ENCODE measurements at regions not wholly inside any gene's neighbourhood (a gene's known extent, or its start where the extent isn't known, plus 50 kb on each side); places are given as distances from the start of the nearest gene placed in this dataset.
A peak's percentile ranks its signal among the peaks of the same experiment; 100 is the strongest.

DNA sequence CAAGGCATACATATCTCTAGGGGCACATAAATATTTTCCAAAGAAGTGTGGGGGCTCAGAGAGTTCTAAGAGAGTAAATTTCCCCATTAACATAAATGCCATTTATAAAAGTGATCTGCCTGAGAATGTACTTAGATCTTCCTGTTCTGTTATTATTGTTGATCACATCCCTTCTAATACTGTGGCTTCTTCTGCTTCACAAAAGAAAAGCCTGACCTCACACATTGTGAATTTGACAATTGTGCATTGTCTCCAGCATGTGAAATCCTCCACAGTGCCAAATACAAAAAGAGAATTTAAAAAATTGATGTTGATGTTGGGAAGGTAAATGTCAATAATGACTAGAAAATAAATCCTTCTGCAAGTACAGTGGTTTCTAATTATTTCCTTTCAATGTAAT, 330.5 kb upstream of the LRIG3 start:
- Histone ChIP-seq H2AFZ (ENCODE audit: low read length) (no peak overlapping the region), H3K4me1 (ENCODE audit: low read length) (no peaks in the 10 kb centered on the region), H3K9me2 (replicated peaks; ENCODE audit: insufficient read depth, low read length) (no peaks in the 10 kb centered on the region; the same call in 1 of the 2 replicates), H3K4me2 (ENCODE audit: low read depth, low read length, poor library complexity, severe bottlenecking) (no peak overlapping the region), H3K79me2 (ENCODE audit: low read length) (no peaks in the 10 kb centered on the region), H3K27me3 (ENCODE audit: low read length) (no peaks in the 10 kb centered on the region), H3K4me3 (ENCODE audit: low read length) (no peak overlapping the region), H3K9ac (ENCODE audit: low read length) (no peak overlapping the region), H3K36me3 (ENCODE audit: insufficient read depth, low read length) (no peaks in the 10 kb centered on the region), H3K9me3 (ENCODE audit: low read length) (peaks cover 2% of the 10 kb centered on the region; the same call in 1 of the 2 replicates), H3K27ac (ENCODE audit: low read length) (no peak overlapping the region), H4K20me1 (ENCODE audit: insufficient read depth, low read depth, low read length) (no peaks in the 10 kb centered on the region)
- no peak for DNase-seq

DNA sequence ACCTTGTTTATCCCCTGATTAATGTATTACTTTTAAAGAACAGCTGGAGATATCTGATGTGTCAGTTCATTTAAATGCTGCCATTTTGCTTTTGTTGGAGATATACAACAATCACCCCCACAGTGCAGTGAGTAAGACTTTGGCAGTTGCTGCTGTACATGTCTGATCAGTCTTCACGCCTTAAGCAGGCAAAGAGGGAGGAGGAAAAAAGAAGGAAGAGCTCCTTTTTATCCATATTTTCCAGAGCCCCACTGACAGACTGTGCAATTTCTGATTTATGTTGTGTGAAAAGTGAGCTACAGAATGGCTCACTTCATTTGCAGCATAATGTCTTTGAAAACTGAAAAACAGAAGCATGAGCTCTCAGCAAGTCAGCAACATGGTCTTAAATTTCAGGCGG, 319.7 kb upstream of the LRIG3 start:
- no peaks in the 10 kb centered on the region for H3K9me3 ChIP-seq (ENCODE audit: low read length)
- no peak overlapping the region for H3K4me3 ChIP-seq (ENCODE audit: low read length)
- DNase-seq: no peak
- H3K9me2 ChIP-seq (replicated peaks; ENCODE audit: insufficient read depth, low read length): no peaks in the 10 kb centered on the region
- no peaks in the 10 kb centered on the region for H4K20me1 ChIP-seq (ENCODE audit: insufficient read depth, low read depth, low read length)
- H3K4me2 ChIP-seq (ENCODE audit: low read depth, low read length, poor library complexity, severe bottlenecking): no peak overlapping the region
- H3K79me2 ChIP-seq (ENCODE audit: low read length): no peaks in the 10 kb centered on the region
- no peaks in the 10 kb centered on the region for H3K4me1 ChIP-seq (ENCODE audit: low read length)
- no peak overlapping the region for H2AFZ ChIP-seq (ENCODE audit: low read length)
- H3K27ac ChIP-seq (ENCODE audit: low read length): no peak overlapping the region
- no peaks in the 10 kb centered on the region for H3K27me3 ChIP-seq (ENCODE audit: low read length)
- no peak overlapping the region for H3K9ac ChIP-seq (ENCODE audit: low read length)
- H3K36me3 ChIP-seq (ENCODE audit: insufficient read depth, low read length): no peaks in the 10 kb centered on the region

DNA sequence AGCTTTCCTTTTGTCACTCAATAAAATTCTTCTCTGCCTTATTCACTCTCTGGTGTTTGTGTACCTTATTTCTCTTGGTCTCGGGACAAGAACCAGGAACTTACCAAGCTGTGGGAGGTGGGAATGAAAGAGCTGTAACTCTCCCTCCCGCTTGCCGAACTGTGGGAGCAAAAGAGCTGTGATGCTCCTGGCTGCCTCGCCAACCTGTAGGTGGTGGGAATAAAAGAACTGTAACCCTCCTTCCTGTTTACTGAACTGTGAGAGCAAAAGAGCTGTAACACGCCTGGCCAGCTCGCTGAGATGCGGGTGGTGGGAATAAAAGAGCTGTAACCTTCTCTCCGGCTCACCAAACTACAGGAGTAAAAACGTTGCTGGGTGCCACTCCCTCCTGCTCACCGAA, 314.1 kb upstream of the LRIG3 start:
- no peaks in the 10 kb centered on the region for H4K20me1 ChIP-seq (ENCODE audit: insufficient read depth, low read depth, low read length)
- no peak overlapping the region for H3K27ac ChIP-seq (ENCODE audit: low read length)
- no peaks in the 10 kb centered on the region for H3K79me2 ChIP-seq (ENCODE audit: low read length)
- H3K4me2 ChIP-seq (ENCODE audit: low read depth, low read length, poor library complexity, severe bottlenecking): no peak overlapping the region
- no peak overlapping the region for H3K4me3 ChIP-seq (ENCODE audit: low read length)
- no peaks in the 10 kb centered on the region for H3K9me3 ChIP-seq (ENCODE audit: low read length)
- H2AFZ ChIP-seq (ENCODE audit: low read length): no peak overlapping the region
- H3K9me2 ChIP-seq (replicated peaks; ENCODE audit: insufficient read depth, low read length): no peaks in the 10 kb centered on the region
- no peak for DNase-seq
- no peaks in the 10 kb centered on the region for H3K36me3 ChIP-seq (ENCODE audit: insufficient read depth, low read length)
- H3K9ac ChIP-seq (ENCODE audit: low read length): no peak overlapping the region
- H3K4me1 ChIP-seq (ENCODE audit: low read length): no peaks in the 10 kb centered on the region
- no peaks in the 10 kb centered on the region for H3K27me3 ChIP-seq (ENCODE audit: low read length)

DNA sequence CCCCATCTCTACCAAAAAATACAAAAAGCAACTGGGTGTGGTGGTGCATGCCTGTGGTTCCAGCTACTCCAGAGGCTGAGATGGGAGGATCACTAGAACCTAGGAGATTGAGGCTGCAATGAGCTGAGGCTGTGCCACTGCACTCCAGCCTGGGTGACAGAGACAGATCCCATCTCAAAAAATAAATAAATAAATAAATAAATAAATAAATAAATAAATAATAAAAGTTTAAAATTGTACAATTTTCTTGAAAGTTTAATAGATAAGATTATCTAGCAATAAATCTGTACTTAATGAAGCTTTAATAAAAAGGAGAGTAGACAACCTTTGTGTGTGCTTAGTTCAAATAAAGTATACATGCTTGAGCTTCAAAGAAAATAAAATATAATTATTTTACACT, 310.0 kb upstream of the LRIG3 start:
- H3K79me2 ChIP-seq (ENCODE audit: low read length): no peaks in the 10 kb centered on the region
- H3K4me2 ChIP-seq (ENCODE audit: low read depth, low read length, poor library complexity, severe bottlenecking): no peak overlapping the region
- no peak overlapping the region for H3K9ac ChIP-seq (ENCODE audit: low read length)
- no peaks in the 10 kb centered on the region for H3K27me3 ChIP-seq (ENCODE audit: low read length)
- H3K9me2 ChIP-seq (replicated peaks; ENCODE audit: insufficient read depth, low read length): no peaks in the 10 kb centered on the region
- H3K9me3 ChIP-seq (ENCODE audit: low read length): no peaks in the 10 kb centered on the region
- H3K27ac ChIP-seq (ENCODE audit: low read length): no peak overlapping the region
- H4K20me1 ChIP-seq (ENCODE audit: insufficient read depth, low read depth, low read length): no peaks in the 10 kb centered on the region
- no peaks in the 10 kb centered on the region for H3K4me1 ChIP-seq (ENCODE audit: low read length)
- no peak for DNase-seq
- H2AFZ ChIP-seq (ENCODE audit: low read length): no peak overlapping the region
- no peaks in the 10 kb centered on the region for H3K36me3 ChIP-seq (ENCODE audit: insufficient read depth, low read length)
- no peak overlapping the region for H3K4me3 ChIP-seq (ENCODE audit: low read length)

DNA sequence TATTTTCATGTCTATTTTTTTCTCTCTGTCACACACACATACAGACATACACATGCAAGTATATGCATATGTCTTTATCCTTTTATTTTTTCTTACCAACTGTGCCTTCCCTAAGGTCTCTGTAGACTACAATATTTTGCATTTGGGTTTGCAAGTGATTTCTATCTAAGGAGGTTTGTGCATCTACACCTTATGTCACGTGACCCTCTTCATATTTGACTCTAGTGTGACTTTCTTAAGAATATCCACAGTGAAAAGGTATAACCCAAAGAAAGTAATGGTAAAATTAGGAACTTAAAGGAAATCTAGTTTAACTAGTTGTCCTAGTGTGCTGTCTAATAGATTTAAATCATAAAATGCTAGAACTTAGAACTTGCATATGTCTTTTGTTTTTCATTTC, 298.8 kb upstream of the LRIG3 start:
- Histone ChIP-seq H3K9me2 (replicated peaks; ENCODE audit: insufficient read depth, low read length) (no peaks in the 10 kb centered on the region), H3K4me1 (ENCODE audit: low read length) (no peaks in the 10 kb centered on the region), H3K4me3 (ENCODE audit: low read length) (no peak overlapping the region), H3K4me2 (ENCODE audit: low read depth, low read length, poor library complexity, severe bottlenecking) (no peak overlapping the region), H4K20me1 (ENCODE audit: insufficient read depth, low read depth, low read length) (no peaks in the 10 kb centered on the region), H3K9ac (ENCODE audit: low read length) (no peak overlapping the region), H3K79me2 (ENCODE audit: low read length) (no peaks in the 10 kb centered on the region), H3K36me3 (ENCODE audit: insufficient read depth, low read length) (no peaks in the 10 kb centered on the region), H3K27me3 (ENCODE audit: low read length) (no peaks in the 10 kb centered on the region), H3K27ac (ENCODE audit: low read length) (no peak overlapping the region), H3K9me3 (ENCODE audit: low read length) (no peaks in the 10 kb centered on the region), H2AFZ (ENCODE audit: low read length) (no peak overlapping the region)
- DNase-seq: no peak

DNA sequence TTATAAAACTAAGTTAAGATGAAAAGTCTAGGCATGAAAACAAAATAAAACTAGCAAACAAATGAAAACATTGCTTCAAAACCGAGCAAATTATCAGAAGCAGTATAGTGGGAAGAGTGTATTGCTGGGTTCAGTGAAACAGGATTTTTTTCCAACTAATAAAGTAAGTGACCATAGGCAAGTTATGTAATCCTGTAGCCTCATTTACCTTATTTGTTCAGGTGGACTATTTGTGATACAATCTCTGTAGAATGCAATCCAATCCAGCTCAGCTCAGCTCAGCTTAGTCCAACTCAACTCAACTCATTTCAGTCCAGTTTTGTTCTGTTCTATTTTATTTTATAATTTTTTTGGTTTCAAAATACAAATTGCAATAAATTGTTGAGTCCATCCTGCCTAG, 276.7 kb upstream of the LRIG3 start:
- Histone ChIP-seq H3K79me2 (ENCODE audit: low read length) (no peaks in the 10 kb centered on the region), H3K4me2 (ENCODE audit: low read depth, low read length, poor library complexity, severe bottlenecking) (no peak overlapping the region), H3K9me3 (ENCODE audit: low read length) (no peaks in the 10 kb centered on the region), H3K9ac (ENCODE audit: low read length) (no peak overlapping the region), H3K27me3 (ENCODE audit: low read length) (no peaks in the 10 kb centered on the region), H2AFZ (ENCODE audit: low read length) (no peak overlapping the region), H3K36me3 (ENCODE audit: insufficient read depth, low read length) (no peaks in the 10 kb centered on the region), H3K9me2 (replicated peaks; ENCODE audit: insufficient read depth, low read length) (no peaks in the 10 kb centered on the region), H3K4me1 (ENCODE audit: low read length) (no peaks in the 10 kb centered on the region), H4K20me1 (ENCODE audit: insufficient read depth, low read depth, low read length) (no peaks in the 10 kb centered on the region), H3K27ac (ENCODE audit: low read length) (no peak overlapping the region), H3K4me3 (ENCODE audit: low read length) (no peak overlapping the region)
- DNase-seq: no peak

DNA sequence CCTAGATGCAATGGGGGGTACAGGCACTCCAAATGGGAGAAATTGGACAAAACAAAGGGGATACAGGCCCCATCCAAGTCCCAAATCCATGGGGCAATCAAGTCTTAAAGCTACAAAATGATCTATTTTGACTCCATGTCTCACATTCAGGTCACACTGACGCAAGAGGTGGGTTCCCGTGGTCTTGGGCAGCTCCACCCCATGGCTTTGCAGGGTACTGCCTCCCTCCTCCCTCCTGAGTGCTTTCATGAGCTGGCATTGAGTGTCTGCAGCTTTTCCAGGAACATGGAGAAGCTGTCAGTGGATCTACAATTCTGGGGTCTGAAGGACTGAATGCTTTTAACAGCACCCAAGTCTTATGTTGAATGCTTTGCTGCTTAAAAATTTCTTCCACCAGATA, 274.5 kb upstream of the LRIG3 start:
- H3K4me1 ChIP-seq (ENCODE audit: low read length): no peaks in the 10 kb centered on the region
- no peak overlapping the region for H3K4me3 ChIP-seq (ENCODE audit: low read length)
- H3K9me2 ChIP-seq (replicated peaks; ENCODE audit: insufficient read depth, low read length): no peaks in the 10 kb centered on the region
- no peak overlapping the region for H3K4me2 ChIP-seq (ENCODE audit: low read depth, low read length, poor library complexity, severe bottlenecking)
- no peak overlapping the region for H2AFZ ChIP-seq (ENCODE audit: low read length)
- no peaks in the 10 kb centered on the region for H3K36me3 ChIP-seq (ENCODE audit: insufficient read depth, low read length)
- H3K9ac ChIP-seq (ENCODE audit: low read length): no peak overlapping the region
- no peak overlapping the region for H3K27ac ChIP-seq (ENCODE audit: low read length)
- H4K20me1 ChIP-seq (ENCODE audit: insufficient read depth, low read depth, low read length): no peaks in the 10 kb centered on the region
- peak; percentile 45 for DNase-seq
- H3K9me3 ChIP-seq (ENCODE audit: low read length): no peaks in the 10 kb centered on the region
- no peaks in the 10 kb centered on the region for H3K79me2 ChIP-seq (ENCODE audit: low read length)
- no peaks in the 10 kb centered on the region for H3K27me3 ChIP-seq (ENCODE audit: low read length)

DNA sequence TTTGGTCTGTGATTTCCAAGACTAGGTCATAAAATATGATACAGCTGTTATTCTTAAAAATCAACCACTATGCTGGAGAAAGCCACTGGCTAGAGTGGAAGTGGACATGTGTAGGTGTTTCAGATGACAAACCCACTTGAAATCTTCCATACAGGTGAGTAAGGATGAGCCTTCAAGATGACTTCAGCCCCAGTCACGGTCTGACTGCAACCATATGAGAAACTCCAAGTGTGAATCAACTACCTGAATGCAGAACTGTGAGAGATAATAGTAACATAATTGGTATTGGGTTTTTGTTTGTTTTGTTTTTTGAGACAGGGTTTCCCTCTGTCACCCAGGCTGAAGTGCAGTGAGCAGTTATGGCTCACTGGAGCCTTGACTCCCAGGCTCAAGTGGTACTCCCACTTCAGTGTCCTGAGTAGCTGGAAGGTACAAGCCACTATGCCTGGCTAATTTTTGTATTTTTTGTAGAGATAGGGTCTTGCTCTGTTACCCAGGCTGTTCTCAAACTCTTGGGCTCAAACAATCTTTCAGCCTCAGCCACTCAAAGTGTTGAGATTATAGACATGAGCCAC, 273.3 kb upstream of the LRIG3 start:
- Histone ChIP-seq H3K4me3 (ENCODE audit: low read length) (no peak overlapping the region), H3K4me2 (ENCODE audit: low read depth, low read length, poor library complexity, severe bottlenecking) (no peak overlapping the region), H3K36me3 (ENCODE audit: insufficient read depth, low read length) (no peaks in the 10 kb centered on the region), H3K27me3 (ENCODE audit: low read length) (no peaks in the 10 kb centered on the region), H3K4me1 (ENCODE audit: low read length) (no peaks in the 10 kb centered on the region), H3K9ac (ENCODE audit: low read length) (no peak overlapping the region), H4K20me1 (ENCODE audit: insufficient read depth, low read depth, low read length) (no peaks in the 10 kb centered on the region), H3K9me3 (ENCODE audit: low read length) (no peaks in the 10 kb centered on the region), H3K79me2 (ENCODE audit: low read length) (no peaks in the 10 kb centered on the region), H2AFZ (ENCODE audit: low read length) (no peak overlapping the region), H3K27ac (ENCODE audit: low read length) (no peak overlapping the region), H3K9me2 (replicated peaks; ENCODE audit: insufficient read depth, low read length) (no peaks in the 10 kb centered on the region)
- DNase-seq: no peak

DNA sequence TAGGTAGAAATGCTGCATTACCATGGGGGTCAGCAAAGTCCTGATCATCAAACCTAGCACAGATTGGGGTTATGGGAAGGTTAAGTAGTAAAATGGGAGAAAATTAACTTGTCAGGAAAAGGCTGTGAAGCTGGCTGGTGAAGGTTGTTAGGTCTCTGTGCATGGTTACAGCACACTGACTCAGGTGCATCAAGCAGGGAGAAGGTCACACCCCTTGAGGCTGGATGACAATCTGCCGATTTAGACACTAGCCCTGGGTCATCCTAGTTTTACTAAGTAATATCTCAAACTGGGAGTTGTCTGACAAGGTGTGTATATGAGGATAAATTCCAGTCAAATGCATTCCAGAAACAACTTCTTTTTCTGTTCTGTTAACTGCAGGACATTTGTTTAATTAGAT, 271.1 kb upstream of the LRIG3 start:
- Histone ChIP-seq H4K20me1 (ENCODE audit: insufficient read depth, low read depth, low read length) (no peaks in the 10 kb centered on the region), H3K4me1 (ENCODE audit: low read length) (no peaks in the 10 kb centered on the region), H3K9me3 (ENCODE audit: low read length) (no peaks in the 10 kb centered on the region), H3K4me3 (ENCODE audit: low read length) (no peak overlapping the region), H3K9me2 (replicated peaks; ENCODE audit: insufficient read depth, low read length) (no peaks in the 10 kb centered on the region), H3K36me3 (ENCODE audit: insufficient read depth, low read length) (no peaks in the 10 kb centered on the region), H3K9ac (ENCODE audit: low read length) (no peak overlapping the region), H3K27me3 (ENCODE audit: low read length) (no peaks in the 10 kb centered on the region), H3K79me2 (ENCODE audit: low read length) (no peaks in the 10 kb centered on the region), H2AFZ (ENCODE audit: low read length) (no peak overlapping the region), H3K4me2 (ENCODE audit: low read depth, low read length, poor library complexity, severe bottlenecking) (no peak overlapping the region), H3K27ac (ENCODE audit: low read length) (no peak overlapping the region)
- DNase-seq: no peak
